ENCODE measurements at regions not wholly inside any gene's neighbourhood (a gene's known extent, or its start where the extent isn't known, plus 50 kb on each side); places are given as distances from the start of the nearest gene placed in this dataset.
"Not testable (repeated sequence)": the region's sequence is repeated elsewhere in the genome, so short reads cannot be mapped to it uniquely, and the experiment has no call there.

DNA sequence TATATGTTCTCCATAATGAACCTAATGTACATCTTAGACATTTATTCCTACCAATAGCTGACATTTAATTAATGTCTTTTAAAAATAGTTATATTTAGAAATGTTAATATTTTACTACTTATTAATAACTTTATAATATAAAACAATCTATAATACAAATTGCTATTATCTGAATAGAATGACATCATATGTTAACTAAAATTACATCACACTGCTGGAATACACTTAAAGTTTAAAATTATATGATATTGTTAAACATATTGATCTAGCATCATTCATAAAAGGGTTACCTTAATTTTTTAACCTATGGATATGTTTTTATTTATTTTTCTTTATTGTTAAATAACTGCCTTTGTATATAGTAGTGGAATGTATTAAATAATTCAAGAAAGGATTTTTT lies 660.2 kb upstream of the ADGRB3 start:
- ATAC-seq (ENCODE audit: low FRiP score) = no peak
- TF ChIP-seq, protein P1, sequence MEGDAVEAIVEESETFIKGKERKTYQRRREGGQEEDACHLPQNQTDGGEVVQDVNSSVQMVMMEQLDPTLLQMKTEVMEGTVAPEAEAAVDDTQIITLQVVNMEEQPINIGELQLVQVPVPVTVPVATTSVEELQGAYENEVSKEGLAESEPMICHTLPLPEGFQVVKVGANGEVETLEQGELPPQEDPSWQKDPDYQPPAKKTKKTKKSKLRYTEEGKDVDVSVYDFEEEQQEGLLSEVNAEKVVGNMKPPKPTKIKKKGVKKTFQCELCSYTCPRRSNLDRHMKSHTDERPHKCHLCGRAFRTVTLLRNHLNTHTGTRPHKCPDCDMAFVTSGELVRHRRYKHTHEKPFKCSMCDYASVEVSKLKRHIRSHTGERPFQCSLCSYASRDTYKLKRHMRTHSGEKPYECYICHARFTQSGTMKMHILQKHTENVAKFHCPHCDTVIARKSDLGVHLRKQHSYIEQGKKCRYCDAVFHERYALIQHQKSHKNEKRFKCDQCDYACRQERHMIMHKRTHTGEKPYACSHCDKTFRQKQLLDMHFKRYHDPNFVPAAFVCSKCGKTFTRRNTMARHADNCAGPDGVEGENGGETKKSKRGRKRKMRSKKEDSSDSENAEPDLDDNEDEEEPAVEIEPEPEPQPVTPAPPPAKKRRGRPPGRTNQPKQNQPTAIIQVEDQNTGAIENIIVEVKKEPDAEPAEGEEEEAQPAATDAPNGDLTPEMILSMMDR (IDR thresholded peaks at IDR 0.05) = no peak
- no peak for DNase-seq (ENCODE audit: low spot score)

DNA sequence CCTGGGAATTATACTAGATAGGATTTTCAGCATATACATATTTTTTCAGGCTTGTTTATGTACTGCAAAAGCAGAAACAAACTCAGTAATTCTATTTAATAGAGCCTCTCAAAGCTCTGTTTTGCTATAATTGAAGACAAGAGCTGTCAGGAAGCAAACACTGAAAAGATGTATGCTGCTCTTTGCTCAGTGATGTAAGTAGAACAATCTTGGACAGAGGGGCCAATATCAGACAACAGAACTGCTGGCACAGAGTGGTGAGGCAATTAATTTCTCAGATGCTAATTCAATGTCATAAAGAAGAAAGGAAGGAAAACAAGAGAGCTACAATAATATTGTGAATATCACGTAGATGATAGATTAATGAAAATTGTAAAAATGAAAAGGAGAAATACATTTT lies 663.3 kb upstream of the ADGRB3 start:
- DNase-seq (ENCODE audit: low spot score) (no peak), ATAC-seq (ENCODE audit: low FRiP score) (no peak)

DNA sequence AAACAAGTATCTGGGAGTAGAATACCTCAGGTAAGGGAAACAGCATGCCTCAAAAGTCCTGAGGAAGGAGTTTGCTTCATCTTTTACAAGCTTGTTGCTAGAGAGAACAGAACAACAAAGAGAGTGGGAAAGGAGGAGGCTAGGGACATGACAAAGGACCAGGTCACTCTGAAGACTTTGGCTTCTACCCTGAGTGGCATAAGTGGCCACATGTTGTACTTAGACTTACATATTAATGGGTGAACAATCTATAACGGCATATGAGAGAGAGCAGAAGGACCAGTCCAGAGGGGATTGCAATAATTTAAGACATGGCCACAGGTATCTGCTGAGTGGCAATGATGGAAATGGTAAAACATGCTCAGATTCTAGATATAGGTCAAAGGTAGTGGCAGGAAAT lies 668.3 kb upstream of the ADGRB3 start:
- TF ChIP-seq, protein P1 (IDR thresholded peaks at IDR 0.05) = no peak
- ATAC-seq (ENCODE audit: low FRiP score) (no peak), DNase-seq (ENCODE audit: low spot score) (no peak)

More for the DNA sequence above, 663.3 kb upstream of the ADGRB3 start:
- TF ChIP-seq, protein P1 (IDR thresholded peaks at IDR 0.05) = no peak

DNA sequence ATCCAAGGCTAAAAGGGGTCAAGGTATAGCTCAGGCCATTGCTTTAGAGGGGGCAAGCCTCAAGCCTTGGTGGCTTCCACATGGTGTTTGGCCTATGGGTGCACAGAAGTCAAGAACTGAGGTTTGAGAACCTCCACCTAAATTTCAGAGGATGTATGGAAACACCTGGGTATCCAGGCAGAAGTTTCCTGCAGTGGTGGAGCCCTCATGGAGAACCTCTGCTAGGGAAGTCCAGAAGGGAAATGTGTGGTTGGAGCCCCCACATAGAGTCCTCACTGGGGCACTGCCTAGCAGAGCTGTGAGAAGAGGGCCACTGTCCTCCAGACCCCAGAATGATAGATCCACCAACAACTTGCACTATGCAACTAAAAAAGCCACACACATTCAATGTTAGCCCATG lies 678.7 kb upstream of the ADGRB3 start:
- DNase-seq (ENCODE audit: low spot score) = no peak
- no peak for ATAC-seq (ENCODE audit: low FRiP score)
- TF ChIP-seq, protein P1 (IDR thresholded peaks at IDR 0.05) = no peak

DNA sequence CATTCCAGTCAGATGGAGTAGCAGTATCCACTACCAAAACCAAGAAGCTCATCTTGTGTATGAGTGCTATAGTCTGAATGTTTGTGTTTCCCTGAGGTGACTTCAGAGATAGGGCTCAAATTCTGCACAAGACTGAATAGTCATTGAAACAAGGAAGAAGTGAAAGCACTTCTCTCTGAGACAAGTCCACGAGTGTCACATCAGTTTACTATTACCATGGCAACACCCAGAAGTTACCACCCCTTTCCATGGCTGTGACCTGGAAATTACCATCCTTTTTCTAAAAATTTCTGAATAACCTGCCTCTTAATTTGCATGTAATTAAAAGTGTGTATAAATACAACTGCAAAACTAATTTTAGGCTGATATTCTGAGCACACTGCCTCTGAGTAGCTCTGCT lies 682.1 kb upstream of the ADGRB3 start:
- no peak for DNase-seq (ENCODE audit: low spot score)
- no peak for ATAC-seq (ENCODE audit: low FRiP score)
- TF ChIP-seq, protein P1 (IDR thresholded peaks at IDR 0.05) = no peak

DNA sequence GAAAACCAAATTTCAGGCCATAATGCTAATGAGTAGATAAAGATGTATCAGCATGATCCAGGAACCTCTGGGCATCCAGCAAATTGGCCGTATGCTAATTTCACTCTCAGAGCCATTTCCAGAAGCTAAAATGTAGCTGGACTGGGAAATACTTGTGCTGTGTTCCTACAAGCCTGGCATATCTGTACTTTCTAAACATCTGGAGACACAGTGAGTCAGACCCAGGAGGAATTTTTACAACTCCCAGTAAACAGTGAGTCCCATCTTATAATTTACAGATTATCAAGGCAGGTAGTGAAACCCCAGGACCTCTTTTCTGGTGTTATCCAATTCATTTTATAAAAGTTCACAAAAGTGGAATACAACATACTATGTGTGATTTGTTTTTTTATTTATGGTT lies 683.0 kb upstream of the ADGRB3 start:
- ATAC-seq (ENCODE audit: low FRiP score) = no peak
- TF ChIP-seq, protein P1 (IDR thresholded peaks at IDR 0.05) = no peak

DNA sequence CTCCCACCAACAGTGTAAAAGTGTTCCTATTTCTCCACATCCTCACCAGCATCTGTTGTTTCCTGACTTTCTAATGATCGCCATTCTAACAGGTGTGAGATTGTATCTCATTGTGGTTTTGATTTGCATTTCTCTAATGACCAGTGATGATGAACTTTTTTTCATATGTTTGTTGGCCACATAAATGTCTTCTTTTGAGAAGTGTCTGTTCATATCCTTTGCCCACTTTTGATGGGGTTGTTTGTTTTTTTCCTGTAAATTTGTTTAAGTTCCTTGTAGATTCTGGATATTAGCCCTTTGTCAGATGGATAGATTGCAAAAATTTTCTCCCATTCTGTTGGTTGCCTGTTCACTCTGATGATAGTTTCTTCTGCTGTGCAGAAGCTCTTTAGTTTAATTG lies 687.3 kb upstream of the ADGRB3 start:
- not testable (repeated sequence) for DNase-seq (ENCODE audit: low spot score); ATAC-seq (ENCODE audit: low FRiP score)

More for the DNA sequence above, 683.0 kb upstream of the ADGRB3 start:
- no peak for DNase-seq (ENCODE audit: low spot score)

DNA sequence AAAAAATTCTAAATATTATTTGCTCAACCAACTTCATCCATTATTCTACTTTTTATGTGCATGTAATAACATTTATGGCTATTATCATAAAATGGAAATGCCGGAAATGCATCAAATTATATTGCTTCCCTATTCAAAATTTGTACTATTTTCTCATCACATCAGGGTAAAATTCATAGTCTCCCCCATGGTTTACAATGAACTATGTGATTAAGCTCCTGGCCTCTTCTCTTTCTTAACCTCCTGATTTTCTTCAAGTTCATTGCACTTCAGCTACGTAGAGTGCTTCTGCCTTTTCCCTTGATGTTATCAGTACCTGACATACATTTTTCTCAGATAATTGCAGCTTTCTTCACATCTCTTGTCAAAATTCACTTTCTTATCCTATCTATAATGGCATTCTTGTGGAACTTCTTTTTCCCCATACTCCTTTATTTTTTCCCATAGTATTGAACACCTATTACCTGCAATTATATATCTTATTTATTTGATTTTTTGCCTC lies 699.1 kb upstream of the ADGRB3 start:
- TF ChIP-seq, protein P1 (IDR thresholded peaks at IDR 0.05) = no peak
- DNase-seq (ENCODE audit: low spot score) = no peak
- ATAC-seq (ENCODE audit: low FRiP score) = no peak
